Medulla oblongata (tissue), 1 donor: ENCODE measurements at regions not wholly inside any gene's neighbourhood (a gene's known extent, or its start where the extent isn't known, plus 50 kb on each side); places are given as distances from the start of the nearest gene placed in this dataset.

ENCODE experiments used
- DNase-seq: peaks from one replicate; pipeline ENCODE4 v3.0.0-alpha.2; 2015; ENCODE audit errors: extremely low spot score

DNA sequence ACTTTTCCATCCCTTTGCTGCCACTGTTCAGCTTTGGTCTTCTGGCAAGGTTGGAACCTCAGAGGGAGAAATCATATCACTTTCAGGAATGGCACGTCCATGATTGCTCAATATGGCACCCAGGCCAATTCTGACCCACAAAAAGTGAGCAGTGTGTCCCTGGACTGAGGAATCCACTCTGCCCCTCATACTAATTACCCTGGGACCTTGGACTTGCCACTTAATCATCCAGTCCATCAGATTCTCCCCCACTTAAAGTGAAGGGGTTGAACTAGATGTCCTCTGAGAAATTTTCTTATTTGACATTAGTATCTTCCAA, 449.3 kb upstream of the CITED2 start:
- no peak for DNase-seq

- DNase-seq = no peak
Measured at GRCh38 chr6:139823099-139823807, 448.8 kb upstream of the CITED2 start.

DNA sequence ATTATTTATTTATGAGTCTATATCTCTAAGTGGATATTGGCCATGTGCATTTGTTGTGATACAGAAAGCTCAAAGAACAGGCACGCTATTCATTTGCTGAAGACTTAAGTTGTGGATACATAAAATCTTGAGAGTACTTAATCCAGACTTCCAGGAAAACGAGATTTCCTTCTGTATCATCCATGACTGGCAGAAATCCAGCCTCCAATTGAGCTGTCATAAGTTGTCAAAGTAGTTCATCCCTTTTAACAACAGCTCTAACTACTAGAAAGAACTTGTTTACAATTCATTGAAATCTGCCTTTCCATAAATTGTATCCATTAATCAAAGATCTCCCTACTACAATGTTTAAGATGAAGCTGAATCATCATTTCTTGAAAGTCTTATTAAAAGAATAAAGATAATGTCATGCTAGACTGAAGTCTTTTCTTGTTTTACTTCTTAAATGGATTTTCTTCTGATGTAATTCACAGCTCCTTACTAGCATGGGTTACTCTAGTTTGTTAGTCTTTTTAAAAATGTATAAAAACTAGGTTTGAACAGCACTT, 447.3 kb upstream of the CITED2 start:
- no peak for DNase-seq

DNA sequence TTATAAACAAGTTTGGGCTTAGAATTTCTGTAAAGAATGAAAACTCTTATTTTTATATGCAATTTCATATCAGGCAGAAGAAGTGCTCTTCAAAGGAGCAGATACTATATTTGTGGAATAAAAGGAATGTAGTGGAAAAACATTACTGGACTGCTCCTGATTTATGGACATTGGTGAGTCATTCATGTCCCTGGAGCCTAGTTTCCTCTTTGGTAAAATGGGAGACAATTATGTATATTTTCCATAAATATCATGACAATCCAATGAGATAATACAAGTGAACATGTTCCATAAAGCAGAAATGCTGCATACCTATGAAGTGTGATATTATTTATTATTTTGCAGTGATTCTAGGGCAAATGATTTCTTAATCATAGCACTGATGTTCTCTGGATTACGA, 445.8 kb upstream of the CITED2 start:
- no peak for DNase-seq

GRCh38 chr6:139819776-139820175, 445.3 kb upstream of the CITED2 start:
- no peak for DNase-seq

- no peak for DNase-seq
Measured at GRCh38 chr6:139812939-139813338, 438.5 kb upstream of the CITED2 start.

DNA sequence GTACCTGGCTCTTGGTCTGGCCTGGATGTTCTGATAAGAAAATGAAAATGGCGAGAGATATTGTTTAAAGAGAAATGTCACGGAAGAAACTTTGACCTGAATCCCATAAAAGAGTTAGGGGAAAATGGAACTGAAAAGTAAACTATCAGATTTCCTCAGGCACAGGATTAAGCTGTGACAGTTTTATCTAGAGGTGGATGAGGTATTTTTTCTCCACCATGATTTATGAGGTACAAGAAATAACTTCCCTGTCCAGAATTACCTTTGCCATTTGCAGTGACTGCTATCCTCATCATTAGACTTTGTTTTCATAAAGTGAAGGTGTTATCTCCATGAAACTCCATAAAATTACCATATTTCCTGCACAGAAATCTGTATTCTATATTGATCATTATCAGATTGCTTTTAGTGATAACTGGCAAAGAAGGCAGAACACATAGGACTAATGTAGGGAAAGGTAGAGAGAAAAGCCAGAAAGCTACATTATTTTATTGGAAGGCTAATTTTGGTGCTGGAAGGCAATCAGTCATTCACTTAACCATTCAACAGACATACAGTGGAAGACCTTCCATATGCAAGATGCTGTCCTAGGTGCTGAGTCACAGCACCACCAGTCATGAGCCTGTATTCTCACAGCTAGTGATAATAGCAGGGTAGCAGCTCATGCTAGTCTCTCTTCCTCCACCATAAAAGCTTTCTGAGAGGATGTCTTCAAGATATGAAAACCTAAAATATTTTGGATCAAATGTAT, 427.3 kb upstream of the CITED2 start:
- DNase-seq = no peak

DNA sequence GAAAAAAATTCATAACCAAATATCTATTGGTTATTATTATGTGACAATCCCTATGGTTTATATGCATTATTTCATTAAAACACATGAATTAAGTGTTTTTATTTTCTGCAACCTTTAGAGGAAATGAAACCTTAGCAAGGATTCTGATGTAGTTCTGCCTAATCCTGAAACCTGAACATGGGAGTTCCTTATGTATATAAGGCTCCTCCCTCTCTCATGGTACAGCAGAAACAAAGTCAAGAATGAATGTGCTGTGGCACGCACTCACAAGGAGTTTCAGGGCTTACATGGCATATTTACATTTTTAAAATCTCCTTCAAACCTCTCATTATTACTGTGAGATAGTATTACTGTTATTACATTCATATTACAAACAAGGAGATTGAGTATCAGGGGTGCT, 426.4 kb upstream of the CITED2 start:
- DNase-seq = no peak

DNA sequence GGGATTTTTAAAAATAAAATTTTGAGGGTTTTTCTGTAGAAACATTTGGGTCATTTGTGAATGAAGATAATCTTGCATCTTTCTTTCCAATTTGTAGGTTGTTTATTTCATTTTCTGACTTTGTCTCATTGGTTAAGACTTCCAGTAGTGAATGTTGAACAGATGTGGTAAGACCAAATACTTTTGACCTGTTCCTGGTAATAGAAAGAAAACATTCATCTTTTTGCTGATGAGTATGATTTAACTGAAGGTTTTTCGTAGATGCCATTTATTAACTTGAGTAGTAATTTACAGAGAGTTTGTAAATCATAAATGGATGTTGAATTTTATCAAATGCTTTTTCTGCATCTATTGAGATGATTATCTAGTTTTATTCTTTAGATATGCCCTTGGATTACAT, 416.1 kb upstream of the CITED2 start:
- no peak for DNase-seq

DNA sequence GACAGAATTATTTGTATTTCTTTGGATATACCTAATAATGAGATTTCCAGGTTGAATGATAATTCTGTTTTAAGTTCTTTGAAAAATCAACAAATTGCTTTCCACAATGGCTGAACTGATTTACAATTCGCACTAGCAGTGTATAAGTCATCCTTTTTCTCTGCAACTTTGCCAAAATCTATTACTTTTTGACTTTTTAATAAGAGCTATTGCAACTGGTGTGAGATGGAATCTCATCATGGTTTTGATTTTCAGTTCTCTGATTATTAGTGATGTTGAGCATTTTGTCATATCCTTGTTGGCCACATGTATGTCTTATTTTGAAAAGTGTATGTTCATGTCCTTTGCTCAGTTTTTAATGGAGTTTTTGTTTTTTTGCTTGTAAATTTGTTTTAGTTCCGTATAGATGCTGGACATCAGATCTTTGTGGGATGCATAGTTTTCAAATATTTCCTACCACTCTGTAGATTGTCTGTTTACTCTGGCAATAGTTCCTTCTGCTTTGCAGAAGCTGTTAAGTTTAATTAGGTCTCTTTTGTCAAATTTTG, 409.8 kb upstream of the CITED2 start:
- DNase-seq = no peak

GRCh38 chr6:139779988-139780774, 405.7 kb upstream of the CITED2 start:
- no peak for DNase-seq

- no peak for DNase-seq
Measured at GRCh38 chr6:139778688-139779087, 404.2 kb upstream of the CITED2 start.

- DNase-seq = no peak
Measured at GRCh38 chr6:139778106-139778505, 403.7 kb upstream of the CITED2 start.

DNA sequence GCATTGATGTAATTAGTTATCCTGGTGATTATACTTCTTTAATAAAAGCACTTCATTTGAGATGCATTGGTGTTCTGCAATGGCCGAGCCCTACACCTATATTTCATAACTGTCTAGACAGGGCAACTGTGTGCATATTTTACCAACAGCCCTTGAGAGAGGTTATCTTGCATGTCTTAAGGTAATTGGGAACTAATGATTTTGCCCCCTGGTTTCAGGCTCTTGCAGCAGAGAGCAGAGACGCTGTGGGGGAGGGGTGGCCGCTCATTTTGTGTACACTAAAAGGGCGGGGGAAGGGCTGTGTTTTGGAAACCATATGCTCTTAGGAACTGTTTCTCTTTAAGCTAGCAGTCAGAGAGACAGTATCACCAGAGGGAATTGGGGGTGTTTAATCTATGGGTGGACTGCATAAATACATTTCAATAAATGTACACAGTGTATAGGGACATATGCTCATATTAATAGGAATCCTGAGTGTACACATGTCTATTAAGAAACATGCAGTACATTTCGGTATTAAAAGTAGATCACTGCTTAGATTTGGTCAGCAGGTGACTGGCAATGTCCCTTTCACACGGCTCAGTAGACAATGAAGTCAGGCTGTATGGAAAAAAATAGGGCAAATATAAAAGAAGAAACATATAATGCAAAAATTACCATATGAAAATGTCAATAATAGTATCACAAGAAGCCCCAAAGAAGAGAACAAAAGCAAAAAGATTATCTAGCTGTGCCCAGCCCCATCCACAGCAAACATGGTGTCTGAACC, 402.9 kb upstream of the CITED2 start:
- DNase-seq = no peak

- no peak for DNase-seq
Measured at GRCh38 chr6:139776041-139776440, 401.6 kb upstream of the CITED2 start.

- DNase-seq = no peak
Measured at GRCh38 chr6:139768196-139768595, 393.7 kb upstream of the CITED2 start.

DNA sequence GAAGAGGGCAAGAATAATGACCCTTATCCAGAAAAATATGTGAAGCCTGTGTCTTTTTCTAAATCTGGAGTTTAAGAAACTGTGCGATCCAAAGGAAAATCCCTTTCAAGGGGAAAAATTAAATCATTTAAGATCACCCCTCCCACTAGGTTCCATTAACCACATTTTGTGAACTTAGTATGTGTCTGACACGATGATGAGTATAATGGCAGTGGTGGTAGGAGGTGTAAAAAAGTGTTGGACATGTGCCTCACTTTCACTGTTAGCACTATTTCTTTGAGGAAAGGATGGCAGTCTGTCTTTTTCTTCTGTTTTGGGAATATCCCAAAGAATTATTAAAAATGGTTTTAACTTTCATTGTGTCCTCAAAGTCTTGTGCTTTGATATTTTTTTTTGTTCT, 392.3 kb upstream of the CITED2 start:
- DNase-seq = no peak

DNA sequence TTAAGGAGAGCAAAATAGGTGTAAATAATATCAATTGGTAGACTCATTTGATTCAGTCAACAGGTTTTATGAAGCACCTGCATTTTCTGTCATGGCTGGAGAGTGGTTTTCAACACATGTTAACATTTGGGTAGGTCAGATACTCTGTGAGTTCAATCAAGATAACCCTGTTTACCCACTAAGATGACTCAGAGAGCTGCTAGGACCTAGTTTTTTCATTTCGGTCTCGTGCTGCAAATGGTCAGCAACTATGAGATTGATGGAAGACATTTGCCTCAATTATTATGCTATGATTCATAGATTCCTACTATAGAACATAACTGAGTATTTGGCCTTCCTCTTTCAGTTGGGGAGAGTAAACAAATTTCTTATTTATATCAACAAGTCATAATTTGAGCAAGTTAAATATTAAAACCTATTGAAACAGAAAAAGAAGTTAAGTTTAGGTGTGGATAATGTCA, 391.4 kb upstream of the CITED2 start:
- DNase-seq = no peak

DNA sequence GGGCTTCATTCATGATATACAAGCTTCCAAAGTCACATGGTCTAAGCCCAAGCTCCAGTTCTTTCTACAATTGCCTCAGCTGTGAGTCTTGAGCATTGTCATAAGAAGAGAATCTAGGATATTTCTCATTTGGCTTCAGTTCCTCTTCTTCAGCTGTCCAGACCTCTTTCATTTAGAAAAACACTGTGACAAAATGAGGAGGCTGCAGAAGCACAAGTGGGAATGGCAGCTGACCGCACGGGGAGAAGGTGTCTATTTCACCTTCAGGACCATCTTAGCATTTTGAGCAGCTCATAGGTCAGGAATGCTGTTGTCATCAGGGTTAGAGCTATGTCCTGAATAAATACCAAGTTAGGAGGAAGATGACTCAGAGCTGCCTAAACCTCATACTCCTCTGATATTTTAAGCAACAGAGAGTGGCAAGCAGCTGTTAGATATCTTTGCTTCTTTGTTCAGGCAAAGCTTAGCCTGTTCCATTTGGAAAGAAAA, 390.1 kb upstream of the CITED2 start:
- DNase-seq = peak; percentile 69

DNA sequence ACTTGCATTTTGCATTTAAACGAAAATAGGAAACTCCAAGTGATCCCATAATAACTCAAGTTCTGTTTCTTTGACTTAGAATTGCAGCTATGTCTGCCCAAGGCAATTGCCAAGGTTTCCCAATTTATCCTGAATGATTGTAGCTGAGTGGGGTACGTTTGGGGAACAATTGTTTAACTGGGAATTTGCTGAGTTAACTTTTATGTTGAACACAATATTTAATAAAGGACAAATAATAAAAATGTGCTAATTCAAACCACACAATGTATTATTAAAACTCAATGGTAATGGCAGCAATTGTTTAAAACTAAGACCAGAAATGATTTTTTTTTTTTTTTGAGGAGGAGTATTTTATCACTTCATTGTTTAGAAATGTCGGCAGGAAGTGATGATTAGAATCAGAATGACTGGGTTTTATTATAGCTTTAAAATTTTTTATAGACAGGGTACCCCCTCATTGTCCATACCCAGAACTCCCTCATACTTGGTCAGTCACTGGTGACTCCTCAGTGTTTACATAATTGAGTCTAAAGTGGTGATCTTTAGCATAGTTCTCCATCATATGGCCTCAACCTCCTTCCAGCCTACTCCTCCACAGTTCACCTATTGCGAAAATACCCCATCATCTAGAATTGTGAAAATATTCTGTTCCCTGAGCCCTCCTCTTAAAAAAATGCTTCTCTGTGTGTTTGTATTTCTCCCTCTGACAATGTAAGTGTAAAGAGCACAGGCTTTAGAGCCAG, 389.2 kb upstream of the CITED2 start:
- no peak for DNase-seq
